ENCODE measurements at regions not wholly inside any gene's neighbourhood (a gene's known extent, or its start where the extent isn't known, plus 50 kb on each side); places are given as distances from the start of the nearest gene placed in this dataset.

GRCh38 chr14:42731480-42731879, 1124.8 kb downstream of the LRFN5 start:
- TF ChIP-seq CTCF (IDR thresholded peaks at IDR 0.05) (no peak), POLR2AphosphoS5 (IDR thresholded peaks at IDR 0.05) (no peak)
